HG02798 (cell line): ENCODE measurements at regions not wholly inside any gene's neighbourhood (a gene's known extent, or its start where the extent isn't known, plus 50 kb on each side); places are given as distances from the start of the nearest gene placed in this dataset.
A peak's percentile ranks its signal among the peaks of the same experiment; 100 is the strongest.

Experiments
- ATAC-seq: cut with Tn5 transposase; IDR thresholded peaks from one replicate; pipeline ENCODE4 v1.9.1; 2021; ENCODE audit warnings: mild to moderate bottlenecking; ENCODE audit not compliant: unreplicated experiment, poor library complexity

GRCh38 chr10:113285305-113285704 is 267.5 kb upstream of the HABP2 start:
- no peak for ATAC-seq

DNA sequence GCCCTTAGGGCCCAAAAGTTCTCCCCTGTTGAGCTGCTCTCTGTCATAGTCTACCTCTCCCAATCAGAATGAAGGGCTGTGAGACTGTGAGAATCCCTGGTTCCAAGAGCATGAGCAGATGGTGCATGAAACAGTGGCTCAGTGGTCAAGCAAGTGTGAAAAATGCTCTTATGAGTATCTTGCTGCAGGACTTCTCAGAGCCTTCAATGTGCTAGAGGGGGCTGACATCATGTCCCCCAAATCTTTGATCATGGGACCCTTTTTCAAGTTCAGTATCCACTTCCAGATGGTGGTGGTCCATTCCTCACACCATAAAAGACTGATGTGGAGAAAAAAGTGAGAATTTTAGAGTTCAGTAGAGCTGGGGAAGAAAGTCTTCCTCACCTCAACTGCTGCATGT is 265.3 kb upstream of the HABP2 start:
- ATAC-seq, result no peak

- ATAC-seq, result no peak
Measured at GRCh38 chr10:113290137-113290536, 262.7 kb upstream of the HABP2 start.

DNA sequence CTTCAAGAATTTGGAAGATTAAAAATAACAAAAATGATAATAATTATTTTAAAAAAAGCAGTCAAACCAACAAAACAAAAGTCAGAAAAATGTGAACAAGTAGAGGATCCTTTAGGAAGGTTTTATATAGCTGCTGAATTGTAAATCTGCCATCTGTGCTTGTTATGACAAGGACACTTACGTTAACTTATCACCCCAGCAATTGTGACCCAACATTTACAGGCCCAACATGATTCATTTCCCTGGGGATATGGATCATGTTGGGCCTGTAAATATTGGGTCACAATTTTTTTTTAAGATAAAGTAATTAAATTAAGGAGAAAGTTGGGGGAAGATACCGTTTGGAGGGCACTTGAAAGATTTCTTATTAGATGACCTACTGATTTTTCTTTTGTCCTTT is 261.4 kb upstream of the HABP2 start:
- ATAC-seq, result no peak

GRCh38 chr10:113292086-113292485 is 260.8 kb upstream of the HABP2 start:
- ATAC-seq, result no peak

GRCh38 chr10:113292743-113293142 is 260.1 kb upstream of the HABP2 start:
- ATAC-seq, result no peak

- ATAC-seq, result no peak
Measured at GRCh38 chr10:113293167-113293566, 259.7 kb upstream of the HABP2 start.

DNA sequence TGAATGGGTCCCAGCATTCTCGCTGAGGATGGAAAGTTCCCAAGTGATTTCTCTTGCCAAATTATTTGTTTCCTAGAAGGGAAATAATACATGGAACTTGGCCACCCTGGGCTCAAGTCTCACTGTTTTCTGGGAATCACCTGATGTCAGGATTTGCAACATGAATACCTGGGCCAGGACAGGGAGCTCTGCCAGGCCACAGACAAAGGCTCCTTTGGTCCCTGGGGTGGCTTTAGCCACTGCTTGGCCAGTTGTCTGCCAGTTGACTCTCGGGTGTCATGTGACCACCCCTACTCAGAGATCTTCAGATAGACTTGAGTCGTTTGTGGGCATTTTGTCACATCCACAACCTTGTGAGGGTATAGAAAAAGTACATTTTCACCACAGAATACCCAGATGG is 258.0 kb upstream of the HABP2 start:
- no peak for ATAC-seq

GRCh38 chr10:113297226-113297625 is 255.6 kb upstream of the HABP2 start:
- ATAC-seq, result no peak

GRCh38 chr10:113298616-113299015 is 254.2 kb upstream of the HABP2 start:
- no peak for ATAC-seq

DNA sequence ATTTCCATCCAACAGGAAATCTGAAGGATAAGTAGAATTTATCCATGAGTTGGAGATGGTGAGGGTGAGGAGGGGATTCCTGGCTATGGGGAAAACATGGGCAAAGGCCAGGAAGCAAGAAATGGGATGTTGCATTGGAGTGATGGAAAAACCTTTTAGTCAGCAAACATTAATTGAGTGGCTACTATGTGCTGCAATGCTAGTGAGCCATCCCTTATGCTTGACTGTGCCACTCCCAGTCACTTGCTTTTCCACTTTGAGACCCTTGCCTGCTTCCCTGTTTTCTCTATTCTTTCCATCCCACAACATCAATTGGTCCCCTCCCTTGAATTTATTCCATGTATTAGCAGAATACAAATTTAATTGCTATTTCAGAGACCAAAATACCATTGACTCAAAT is 252.7 kb upstream of the HABP2 start:
- no peak for ATAC-seq

DNA sequence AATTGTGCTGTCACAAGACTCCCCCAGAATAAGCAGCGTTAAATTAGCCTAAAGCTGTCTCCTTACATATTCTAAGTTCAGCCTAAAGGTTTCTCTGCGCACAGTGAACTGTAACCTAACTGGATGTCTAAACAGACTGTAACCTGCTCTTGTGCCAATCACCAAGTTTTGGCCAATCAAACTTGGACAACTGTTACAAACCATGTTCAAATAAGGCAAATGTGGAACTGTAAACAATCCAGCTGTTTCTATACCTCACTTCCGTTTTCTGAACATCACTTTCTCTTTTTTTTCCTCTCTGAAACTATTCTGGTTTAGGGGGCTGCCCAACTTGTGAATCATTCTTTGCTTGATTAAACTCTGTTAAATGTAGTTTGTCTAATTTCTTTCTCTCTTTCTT is 252.2 kb upstream of the HABP2 start:
- peak; percentile 37 for ATAC-seq

DNA sequence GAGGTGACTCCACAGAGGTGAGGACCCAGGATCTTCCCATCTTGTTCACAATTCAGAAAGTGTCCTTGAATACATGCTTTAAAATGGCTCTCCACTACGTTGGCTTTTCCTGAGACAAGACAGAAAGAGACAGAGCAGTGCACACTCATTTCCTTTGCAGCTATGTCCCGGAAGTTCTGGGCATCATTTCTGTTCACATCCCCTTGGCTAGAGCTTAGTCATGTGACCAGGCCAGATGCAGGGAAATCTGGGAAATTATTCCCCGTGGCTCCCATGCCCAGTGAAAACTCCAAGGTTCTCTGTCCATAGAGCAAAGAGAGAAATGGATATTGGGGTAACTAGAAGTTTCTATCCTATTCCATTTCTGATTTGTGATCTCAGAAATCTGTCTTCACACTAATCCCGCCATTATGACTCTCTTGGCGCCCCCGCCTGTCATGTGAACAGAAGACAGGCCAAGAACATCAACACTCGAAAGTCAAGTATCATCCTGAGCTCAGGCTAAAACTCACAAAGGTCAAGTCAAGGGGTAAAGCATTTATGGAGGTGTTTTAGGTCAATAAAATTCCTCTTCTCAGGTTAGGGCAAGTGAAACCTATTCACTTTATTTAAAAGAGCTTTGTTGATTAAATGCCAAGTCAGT is 251.4 kb upstream of the HABP2 start:
- ATAC-seq, result no peak

DNA sequence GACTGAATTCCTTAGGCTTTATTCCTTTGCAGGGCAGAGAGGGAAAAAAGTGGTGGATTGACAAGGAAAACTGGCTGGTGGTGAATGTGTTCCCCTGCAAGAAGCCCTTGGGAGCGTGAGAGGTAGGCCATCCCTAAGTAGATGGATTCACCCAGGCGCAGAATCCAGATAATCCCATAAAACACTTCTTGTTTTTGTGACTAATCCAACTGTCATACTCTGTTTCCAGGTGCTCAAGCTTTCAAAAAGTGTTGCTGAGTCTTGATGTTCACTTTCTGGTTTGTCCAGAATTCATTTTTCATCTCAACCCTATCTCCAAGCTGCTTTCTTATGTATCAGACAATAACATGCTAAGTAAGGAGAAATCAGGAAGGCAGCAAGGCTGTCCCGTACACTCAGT is 250.8 kb upstream of the HABP2 start:
- ATAC-seq, result no peak

DNA sequence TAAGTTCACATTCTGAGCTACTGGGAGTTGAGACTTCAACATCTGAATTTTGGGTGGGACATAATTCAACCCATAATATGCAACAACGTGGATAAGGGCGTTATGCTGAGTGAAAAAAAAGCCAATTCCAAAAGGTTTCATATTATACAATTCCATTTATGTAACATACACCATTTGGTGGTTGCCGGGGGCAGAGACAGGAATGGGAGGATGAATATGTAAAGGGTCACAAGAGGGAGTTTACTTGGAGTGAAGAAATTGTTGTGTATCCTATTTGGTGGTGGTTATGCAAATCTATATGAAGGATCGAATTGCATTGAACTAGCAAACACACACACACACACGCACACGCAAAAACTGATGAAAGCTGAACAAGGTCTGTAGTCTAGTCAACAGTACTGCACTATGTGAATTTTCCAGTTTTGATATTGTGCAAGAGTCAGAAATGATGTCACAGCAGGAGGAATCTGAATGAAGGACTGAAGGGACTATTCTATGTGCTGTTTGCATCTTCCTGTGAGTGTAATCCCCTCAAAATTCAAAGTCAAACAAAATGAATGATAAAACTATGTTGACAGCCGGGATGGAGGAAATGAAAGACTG is 249.2 kb upstream of the HABP2 start:
- no peak for ATAC-seq

DNA sequence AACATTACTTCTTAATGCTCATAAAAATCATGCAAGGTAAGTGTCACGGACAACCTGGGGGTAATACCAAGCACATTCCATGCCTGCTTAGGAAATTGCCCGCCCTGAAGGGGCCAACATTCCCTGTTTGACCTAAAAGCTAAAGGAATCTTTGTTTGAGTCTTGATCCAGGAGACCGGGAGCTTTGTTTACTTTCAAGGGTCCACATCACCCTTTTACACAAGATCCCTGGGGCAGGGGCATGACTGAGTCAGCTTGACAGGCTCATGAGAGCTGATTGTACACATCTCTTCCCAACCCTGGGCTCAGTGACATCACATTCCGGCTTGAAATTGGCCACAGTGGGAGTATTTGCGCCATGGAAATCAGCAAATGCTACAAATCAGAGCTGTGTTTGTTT is 248.1 kb upstream of the HABP2 start:
- ATAC-seq, result no peak

- no peak for ATAC-seq
Measured at GRCh38 chr10:113305871-113306270, 247.0 kb upstream of the HABP2 start.

DNA sequence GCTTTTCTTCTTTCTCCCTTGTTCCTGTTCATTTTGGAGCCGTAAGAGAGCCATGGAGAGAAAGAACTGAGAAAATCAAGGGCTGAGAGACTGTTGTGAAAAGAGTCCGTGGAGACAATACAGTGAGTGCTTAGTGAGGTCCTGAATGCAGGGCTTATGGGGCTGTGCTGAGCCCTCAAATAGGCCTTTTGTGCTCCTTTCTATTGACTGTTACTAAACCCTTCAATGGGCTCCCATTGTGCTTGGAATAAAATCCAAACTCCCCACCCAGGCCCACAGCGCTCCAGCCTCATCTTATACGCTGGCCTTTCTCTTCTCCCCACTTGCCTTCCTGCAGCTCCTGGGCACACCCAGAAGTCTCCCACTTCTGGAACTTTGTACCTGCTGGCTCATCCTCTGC is 243.1 kb upstream of the HABP2 start:
- no peak for ATAC-seq

- no peak for ATAC-seq
Measured at GRCh38 chr10:113310347-113310746, 242.5 kb upstream of the HABP2 start.

DNA sequence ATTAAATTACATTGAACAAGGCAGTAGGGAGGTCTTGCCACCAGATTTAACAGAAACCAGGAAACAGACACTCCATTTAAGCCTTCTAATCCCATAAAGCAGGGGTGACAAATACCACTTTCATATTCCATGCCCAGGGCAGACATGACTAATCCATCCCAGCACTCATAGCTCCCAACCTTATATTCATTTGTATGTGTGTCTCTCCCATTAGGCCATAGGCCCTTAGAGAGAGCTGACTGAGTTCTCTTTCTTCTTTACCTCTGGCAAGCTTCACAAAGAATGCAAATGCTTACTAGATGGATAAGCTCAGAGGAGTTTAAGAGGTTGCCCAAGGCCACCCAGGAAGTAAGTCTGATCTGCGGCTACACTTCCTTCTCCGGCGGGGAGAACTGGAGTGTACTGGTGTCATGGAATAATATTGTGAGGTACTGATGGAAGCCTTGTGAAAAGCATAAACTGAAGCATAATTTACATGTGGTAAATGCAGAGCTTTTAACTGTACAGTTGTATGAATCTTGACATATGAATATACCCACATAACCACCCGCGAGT is 239.7 kb upstream of the HABP2 start:
- ATAC-seq, result no peak

DNA sequence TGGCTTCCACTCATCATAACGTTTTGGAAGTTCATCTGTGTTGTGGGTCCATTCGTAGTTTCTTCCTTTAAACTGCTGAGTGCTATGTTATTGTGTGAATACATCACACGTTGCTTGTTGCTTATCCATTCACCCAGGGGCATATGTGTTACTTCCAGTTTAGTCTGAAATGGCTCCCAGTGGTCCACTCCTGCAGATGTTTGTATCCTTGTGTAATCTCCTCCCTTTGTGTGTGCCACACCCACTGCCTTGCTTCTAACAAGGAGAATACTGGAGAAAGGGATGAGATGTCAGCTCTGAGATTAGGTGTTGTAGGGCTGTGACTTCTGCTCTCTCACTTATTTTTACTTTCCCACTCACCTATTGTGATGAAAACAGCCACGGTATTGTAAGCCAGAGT is 239.1 kb upstream of the HABP2 start:
- no peak for ATAC-seq

- no peak for ATAC-seq
Measured at GRCh38 chr10:113316506-113316905, 236.3 kb upstream of the HABP2 start.
